ENCODE measurements at regions not wholly inside any gene's neighbourhood (a gene's known extent, or its start where the extent isn't known, plus 50 kb on each side); places are given as distances from the start of the nearest gene placed in this dataset.

DNA sequence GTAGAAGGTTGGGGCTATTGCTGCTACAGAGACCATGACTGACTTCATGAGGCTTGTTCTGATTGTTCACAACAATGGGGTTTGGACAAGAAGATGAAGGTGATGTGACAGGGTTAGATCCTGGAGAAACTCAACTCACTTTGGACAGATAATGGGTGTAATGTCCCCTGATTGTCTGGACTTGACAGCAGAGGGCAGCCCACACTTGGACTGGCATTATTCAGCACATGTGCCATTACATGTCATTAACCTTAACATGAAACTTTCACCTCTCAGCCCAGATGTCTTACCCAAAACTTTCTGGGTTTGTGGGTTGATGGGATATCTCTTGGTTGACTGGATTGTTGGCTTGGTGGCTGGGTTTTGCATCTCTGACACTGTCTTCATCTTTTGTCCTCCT is 101.5 kb downstream of the MXRA5 start:
- H3K4me1 ChIP-seq (ENCODE audit: insufficient read depth, low read length): no peaks in the 10 kb centered on the region
- H3K9ac ChIP-seq (ENCODE audit: extremely low read depth, insufficient read length, low read length): no peak overlapping the region
- Mint-ChIP-seq H3K36me3 (ENCODE audit: insufficient read depth in 1 of 3, low read depth in 3 of 3) (no peaks in the 10 kb centered on the region), H3K9me3 (no peaks in the 10 kb centered on the region; a peak in 1 of 5 replicates), H3K4me3 (no peak overlapping the region), H3K4me1 (no peaks in the 10 kb centered on the region), H3K27ac (no peak overlapping the region), H3K27me3 (ENCODE audit: low read depth) (peaks cover 26% of the 10 kb centered on the region)
- H2BK15ac ChIP-seq (ENCODE audit: low read depth, low read length): no peak overlapping the region
- no peak overlapping the region for H3K14ac ChIP-seq (ENCODE audit: insufficient read depth, low read length)
- H3K56ac ChIP-seq (ENCODE audit: insufficient read length, low read depth, low read length): no peak overlapping the region
- H3K4ac ChIP-seq (ENCODE audit: low read depth, low read length): no peak overlapping the region
- H2AFZ ChIP-seq (ENCODE audit: low read length): no peak overlapping the region
- H3K9me3 ChIP-seq (ENCODE audit: control insufficient read depth, low read depth, low read length): no peaks in the 10 kb centered on the region
- no peaks in the 10 kb centered on the region for H4K20me1 ChIP-seq (ENCODE audit: control insufficient read depth, insufficient read depth, insufficient read length)
- no peak overlapping the region for H4K91ac ChIP-seq (ENCODE audit: insufficient read length, low read depth, low read length)
- no peak overlapping the region for H3K23ac ChIP-seq (ENCODE audit: insufficient read length, low read depth, low read length)
- H4K5ac ChIP-seq (ENCODE audit: insufficient read length, low read depth, low read length): no peak overlapping the region
- no peak overlapping the region for H2BK120ac ChIP-seq (ENCODE audit: low read depth, low read length, poor library complexity, severe bottlenecking)
- H3K79me1 ChIP-seq (ENCODE audit: insufficient read depth, low read depth, low read length, poor library complexity, severe bottlenecking): no peaks in the 10 kb centered on the region
- no peaks in the 10 kb centered on the region for H3K27me3 ChIP-seq (ENCODE audit: insufficient read depth, low read length)
- H3K18ac ChIP-seq (ENCODE audit: insufficient read length, low read depth, low read length): no peak overlapping the region
- no peak overlapping the region for H2BK12ac ChIP-seq (ENCODE audit: insufficient read length, low read depth, low read length)
- no peak overlapping the region for H2BK20ac ChIP-seq (ENCODE audit: low read depth, low read length, poor library complexity, severe bottlenecking)
- DNase-seq: no peak
- no peaks in the 10 kb centered on the region for H3K23me2 ChIP-seq (ENCODE audit: insufficient read length, low read depth, low read length, poor library complexity, severe bottlenecking)
- no peaks in the 10 kb centered on the region for H3K79me2 ChIP-seq (ENCODE audit: insufficient read depth, low read length)
- H3K27ac ChIP-seq (ENCODE audit: insufficient read length, low read depth, low read length): no peak overlapping the region
- H3T11ph ChIP-seq (ENCODE audit: low read length): no peak overlapping the region
- no peak overlapping the region for H2AK5ac ChIP-seq (ENCODE audit: insufficient read length, low read length)
- no peak overlapping the region for H4K8ac ChIP-seq (replicated peaks; ENCODE audit: insufficient read length, low read depth, low read length)
- H2BK5ac ChIP-seq (ENCODE audit: insufficient read length, low read length): no peak overlapping the region
- TF ChIP-seq, protein P1, sequence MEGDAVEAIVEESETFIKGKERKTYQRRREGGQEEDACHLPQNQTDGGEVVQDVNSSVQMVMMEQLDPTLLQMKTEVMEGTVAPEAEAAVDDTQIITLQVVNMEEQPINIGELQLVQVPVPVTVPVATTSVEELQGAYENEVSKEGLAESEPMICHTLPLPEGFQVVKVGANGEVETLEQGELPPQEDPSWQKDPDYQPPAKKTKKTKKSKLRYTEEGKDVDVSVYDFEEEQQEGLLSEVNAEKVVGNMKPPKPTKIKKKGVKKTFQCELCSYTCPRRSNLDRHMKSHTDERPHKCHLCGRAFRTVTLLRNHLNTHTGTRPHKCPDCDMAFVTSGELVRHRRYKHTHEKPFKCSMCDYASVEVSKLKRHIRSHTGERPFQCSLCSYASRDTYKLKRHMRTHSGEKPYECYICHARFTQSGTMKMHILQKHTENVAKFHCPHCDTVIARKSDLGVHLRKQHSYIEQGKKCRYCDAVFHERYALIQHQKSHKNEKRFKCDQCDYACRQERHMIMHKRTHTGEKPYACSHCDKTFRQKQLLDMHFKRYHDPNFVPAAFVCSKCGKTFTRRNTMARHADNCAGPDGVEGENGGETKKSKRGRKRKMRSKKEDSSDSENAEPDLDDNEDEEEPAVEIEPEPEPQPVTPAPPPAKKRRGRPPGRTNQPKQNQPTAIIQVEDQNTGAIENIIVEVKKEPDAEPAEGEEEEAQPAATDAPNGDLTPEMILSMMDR (conservative IDR thresholded peaks at IDR 0.05): no peak
- H3K4me2 ChIP-seq (ENCODE audit: insufficient read depth, insufficient read length, low read length): no peak overlapping the region
